ENCODE measurements at regions not wholly inside any gene's neighbourhood (a gene's known extent, or its start where the extent isn't known, plus 50 kb on each side); places are given as distances from the start of the nearest gene placed in this dataset.

DNA sequence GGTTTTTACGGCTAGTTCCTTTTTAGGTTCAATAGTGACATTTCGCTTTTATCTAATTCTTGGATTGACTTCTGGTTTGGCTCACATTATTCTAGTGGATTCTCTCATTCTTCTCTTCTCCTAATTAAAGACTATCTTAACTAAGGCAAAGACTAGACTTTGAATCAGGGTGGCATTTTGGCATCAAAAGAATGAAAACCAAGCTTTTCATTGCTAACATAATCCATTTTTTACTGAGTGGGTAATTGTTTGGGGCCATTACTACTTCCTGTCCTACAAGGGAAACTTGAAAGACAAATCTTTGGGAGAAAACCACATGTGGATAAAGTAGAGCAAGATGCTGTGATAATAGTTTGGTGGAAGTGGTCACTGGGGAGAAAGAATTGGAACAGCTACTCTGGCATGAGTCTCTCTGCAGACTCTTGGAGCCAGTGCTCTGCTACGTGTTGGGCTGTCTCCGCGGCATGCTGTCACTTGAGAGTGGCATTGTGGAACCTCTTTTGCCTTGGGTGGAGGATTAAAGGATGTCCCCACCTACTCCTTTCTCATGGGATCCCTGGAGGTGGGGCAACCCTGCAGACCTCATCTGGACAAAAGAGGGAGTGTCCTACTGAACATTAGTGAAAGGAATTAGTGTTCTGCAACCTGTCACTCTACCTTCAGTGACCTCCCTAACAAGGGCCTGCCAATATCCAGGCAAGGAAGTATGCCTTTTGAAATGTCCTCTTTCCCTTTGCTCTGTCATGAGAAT, 280.4 kb downstream of the PSAT1 start:
- H3K27ac ChIP-seq: no peak overlapping the region
- H3K4me1 ChIP-seq: no peaks in the 10 kb centered on the region
- H3K4me3 ChIP-seq: no peak overlapping the region
- DNase-seq (ENCODE audit: low spot score): no peak
- no peaks in the 10 kb centered on the region for H3K9me3 ChIP-seq
- H3K27me3 ChIP-seq: no peaks in the 10 kb centered on the region
- H3K36me3 ChIP-seq: no peaks in the 10 kb centered on the region
- no peak for TF ChIP-seq CTCF (IDR thresholded peaks at IDR 0.05)

- no peak for DNase-seq (ENCODE audit: low spot score)
- H3K36me3 ChIP-seq: no peaks in the 10 kb centered on the region
- H3K27ac ChIP-seq: no peak overlapping the region
- H3K27me3 ChIP-seq: no peaks in the 10 kb centered on the region
- no peaks in the 10 kb centered on the region for H3K9me3 ChIP-seq
- H3K4me3 ChIP-seq: no peak overlapping the region
- no peak for TF ChIP-seq CTCF (IDR thresholded peaks at IDR 0.05)
- H3K4me1 ChIP-seq: no peaks in the 10 kb centered on the region
These were observed 281.1 kb downstream of the PSAT1 start for GRCh38 chr9:78578072-78578471.

DNA sequence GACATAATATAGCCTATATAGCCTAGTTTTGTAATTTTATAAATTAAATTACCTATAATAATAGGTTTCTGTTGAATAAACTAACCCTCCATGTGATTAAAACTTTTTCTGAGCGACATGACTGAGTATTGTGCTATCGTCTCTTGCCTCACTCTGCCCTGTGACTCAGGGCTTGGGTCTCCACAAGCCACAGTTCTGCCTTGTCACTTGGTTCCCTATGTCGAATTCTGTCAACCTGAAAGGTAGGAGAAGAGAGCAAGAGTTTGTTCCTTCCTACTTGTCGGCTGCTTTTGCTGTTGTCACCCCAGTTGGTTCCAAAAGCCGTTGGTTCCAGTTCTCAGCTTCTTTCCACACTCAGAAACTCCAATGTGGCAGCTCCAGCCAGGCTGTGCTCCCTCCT, 285.9 kb downstream of the PSAT1 start:
- H3K4me3 ChIP-seq: no peak overlapping the region
- H3K36me3 ChIP-seq: no peaks in the 10 kb centered on the region
- H3K9me3 ChIP-seq: peaks cover 0 to 18% of the 10 kb centered on the region in 2 donors
- H3K27ac ChIP-seq: no peak overlapping the region
- DNase-seq (ENCODE audit: low spot score): no peak
- TF ChIP-seq CTCF (IDR thresholded peaks at IDR 0.05): no peak
- H3K27me3 ChIP-seq: no peaks in the 10 kb centered on the region
- H3K4me1 ChIP-seq: no peaks in the 10 kb centered on the region

DNA sequence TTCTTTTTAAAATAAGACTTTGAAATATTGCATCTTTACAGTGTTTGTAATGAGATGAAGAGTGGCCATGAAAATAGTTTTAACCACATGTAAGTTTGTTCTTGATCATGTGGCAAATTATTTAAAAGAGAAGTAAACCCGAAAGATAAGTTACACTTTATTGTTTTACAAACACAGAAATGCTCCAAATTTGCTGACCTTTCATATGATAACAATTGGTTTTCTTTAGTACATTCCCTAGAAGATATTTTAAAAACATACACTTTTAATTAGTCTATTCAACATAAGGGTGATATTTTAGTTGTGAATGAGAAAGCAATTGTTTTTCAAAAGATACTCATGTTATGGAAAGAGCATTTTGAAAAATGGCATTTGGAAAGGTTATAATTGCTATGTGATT, 287.7 kb downstream of the PSAT1 start:
- no peak for DNase-seq (ENCODE audit: low spot score)
- Histone ChIP-seq H3K9me3 (peaks cover 0 to 21% of the 10 kb centered on the region in 2 donors), H3K27me3 (no peaks in the 10 kb centered on the region), H3K36me3 (no peaks in the 10 kb centered on the region), H3K27ac (no peak overlapping the region), H3K4me1 (no peaks in the 10 kb centered on the region), H3K4me3 (no peak overlapping the region)
- no peak for TF ChIP-seq CTCF (IDR thresholded peaks at IDR 0.05)

GRCh38 chr9:78585909-78586308, 289.0 kb downstream of the PSAT1 start:
- H3K27ac ChIP-seq: no peak overlapping the region
- H3K9me3 ChIP-seq: peaks cover 0 to 21% of the 10 kb centered on the region in 2 donors
- DNase-seq (ENCODE audit: low spot score): no peak
- H3K27me3 ChIP-seq: no peaks in the 10 kb centered on the region
- H3K4me3 ChIP-seq: no peak overlapping the region
- no peaks in the 10 kb centered on the region for H3K4me1 ChIP-seq
- H3K36me3 ChIP-seq: no peaks in the 10 kb centered on the region
- no peak for TF ChIP-seq CTCF (IDR thresholded peaks at IDR 0.05)

DNA sequence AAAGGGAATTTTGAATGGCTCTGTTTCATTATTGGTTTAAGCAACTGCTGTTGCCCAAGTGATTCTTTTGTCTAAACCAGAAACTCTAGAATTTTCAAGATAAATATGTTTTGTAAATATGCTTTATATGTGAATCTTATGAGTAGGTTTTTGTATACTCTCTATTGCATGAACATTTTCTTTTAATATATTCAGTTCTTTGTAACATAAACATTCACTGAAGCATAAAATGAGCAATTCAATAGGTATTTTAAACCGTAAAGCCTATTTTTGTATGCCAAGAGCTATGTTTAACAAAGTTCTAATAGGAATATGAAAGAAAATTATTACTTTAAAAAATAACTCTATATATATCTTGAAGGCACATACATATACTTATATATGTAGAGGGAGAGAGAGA, 293.1 kb downstream of the PSAT1 start:
- Histone ChIP-seq H3K36me3 (no peaks in the 10 kb centered on the region), H3K27me3 (no peaks in the 10 kb centered on the region), H3K4me1 (no peaks in the 10 kb centered on the region), H3K9me3 (peaks cover 0 to 21% of the 10 kb centered on the region in 2 donors), H3K27ac (no peak overlapping the region), H3K4me3 (no peak overlapping the region)
- TF ChIP-seq CTCF (IDR thresholded peaks at IDR 0.05): no peak
- no peak for DNase-seq (ENCODE audit: low spot score)
